IMR-90 (cell line): ENCODE measurements at regions not wholly inside any gene's neighbourhood (a gene's known extent, or its start where the extent isn't known, plus 50 kb on each side); places are given as distances from the start of the nearest gene placed in this dataset.
A peak's percentile ranks its signal among the peaks of the same experiment; 100 is the strongest.

Experiments used
- ATAC-seq: fragments of 200-7000 bp; cut with Tn5 transposase; 2 replicates; pipeline ENCODE4 v1.9.1; 2020; ENCODE audit warnings: low read depth, mild to moderate bottlenecking, moderate library complexity
- BruUV-seq: library from RNA; stranded (reverse); fragments of 400-500 nt; replicated peaks from 2 replicates; lab custom pipeline; 2021; lab: Mats Ljungman, UMichigan
- CTCF ChIA-PET: fragments of 300-600 bp; formaldehyde crosslinking; extraction: SDS; loops from one replicate; lab custom pipeline; 2021; ENCODE audit warnings: antibody characterized with exemption; lab: Yijun Ruan, JAX
- POLR2A ChIA-PET: fragments of 300-600 bp; sonication (Branson Sonifier 250); formaldehyde crosslinking; loops from one replicate; lab custom pipeline; 2022; ENCODE audit warnings: antibody characterized with exemption; ENCODE audit not compliant: unreplicated experiment; lab: Charles Lee
- DNase-seq: peaks from one replicate; pipeline ENCODE4 v3.0.0; 2013
- H2AFZ ChIP-seq: replicated peaks from 2 replicates; pipeline ENCODE3; 2013; ENCODE audit warnings: low read length, mild to moderate bottlenecking; ENCODE audit not compliant: poor library complexity
- H2AK5ac ChIP-seq: 2 replicates; pipeline ENCODE4 v1.6.1; 2013; ENCODE audit warnings: low read depth, low read length, inconsistent platforms
- H2AK9ac ChIP-seq: replicated peaks from 2 replicates; pipeline ENCODE3; 2013; ENCODE audit warnings: mild to moderate bottlenecking, low read depth, low read length, moderate library complexity; ENCODE audit not compliant: poor library complexity
- H2BK120ac ChIP-seq: 2 replicates; pipeline ENCODE4 v1.6.1; 2013; ENCODE audit warnings: low read depth, low read length, inconsistent platforms
- H2BK15ac ChIP-seq: 3 replicates; pipeline ENCODE4 v1.6.1; 2013; ENCODE audit warnings: low read depth, low read length, inconsistent platforms
- H2BK20ac ChIP-seq: 2 replicates; pipeline ENCODE4 v1.6.1; 2013; ENCODE audit warnings: low read depth, mild to moderate bottlenecking, inconsistent platforms, low read length, moderate library complexity
- H2BK5ac ChIP-seq: 2 replicates; pipeline ENCODE4 v1.6.1; 2013; ENCODE audit warnings: mild to moderate bottlenecking, low read depth, low read length, inconsistent platforms; ENCODE audit not compliant: poor library complexity, severe bottlenecking
- H3K14ac ChIP-seq: replicated peaks from 2 replicates; pipeline ENCODE4 v1.6.1; 2013; ENCODE audit warnings: low read depth, low read length, inconsistent platforms
- H3K18ac ChIP-seq: 2 replicates; pipeline ENCODE4 v1.6.1; 2013; ENCODE audit warnings: low read depth, low read length, control low read depth
- H3K23ac ChIP-seq: 2 replicates; pipeline ENCODE4 v1.6.1; 2013; ENCODE audit warnings: low read depth, low read length, inconsistent platforms
- H3K27ac ChIP-seq: 2 replicates; pipeline ENCODE4 v1.5.1; 2013; ENCODE audit warnings: mild to moderate bottlenecking, control low read depth, low read length; ENCODE audit not compliant: insufficient read depth
- H3K27me3 ChIP-seq: 2 replicates; pipeline ENCODE4 v1.6.1; 2013; ENCODE audit warnings: low read length; ENCODE audit not compliant: control insufficient read depth, insufficient read depth
- H3K36me3 ChIP-seq: 2 replicates; pipeline ENCODE4 v1.6.1; 2013; ENCODE audit warnings: low read length, mixed read lengths; ENCODE audit not compliant: control insufficient read depth, insufficient read depth
- H3K4ac ChIP-seq: 2 replicates; pipeline ENCODE4 v1.6.1; 2013; ENCODE audit warnings: low read depth, low read length, inconsistent platforms
- H3K4me1 ChIP-seq: 2 replicates; pipeline ENCODE4 v1.6.1; 2013; ENCODE audit warnings: low read length, mixed read lengths; ENCODE audit not compliant: control insufficient read depth, insufficient read depth
- H3K4me2 ChIP-seq: 2 replicates; pipeline ENCODE4 v1.6.1; 2013; ENCODE audit warnings: low read depth, mild to moderate bottlenecking, control low read depth, low read length, moderate library complexity
- H3K4me3 ChIP-seq: 2 replicates; pipeline ENCODE4 v1.5.1; 2013; ENCODE audit warnings: low read depth, mild to moderate bottlenecking, control low read depth, low read length, moderate library complexity; ENCODE audit not compliant: insufficient read depth
- H3K56ac ChIP-seq: 2 replicates; pipeline ENCODE4 v1.6.1; 2013; ENCODE audit warnings: low read length, inconsistent platforms; ENCODE audit not compliant: insufficient read depth; ENCODE audit errors: extremely low read depth
- H3K79me1 ChIP-seq, 2 experiments: 2 replicates each; pipeline ENCODE4 v1.6.1; 2013; ENCODE audit warnings: low read length in 2 of 2, inconsistent platforms in 1 of 2, low read depth in 1 of 2
- H3K9ac ChIP-seq: 2 replicates; pipeline ENCODE4 v1.6.1; 2013; ENCODE audit warnings: low read depth, low read length, control low read depth
- H3K9me1 ChIP-seq: 2 replicates; pipeline ENCODE4 v1.6.1; 2013; ENCODE audit warnings: low read length, inconsistent platforms; ENCODE audit not compliant: insufficient read depth
- H3K9me3 ChIP-seq: 2 replicates; pipeline ENCODE4 v1.6.1; 2013; ENCODE audit warnings: low read length; ENCODE audit not compliant: control insufficient read depth, insufficient read depth
- H4K20me1 ChIP-seq: 2 replicates; pipeline ENCODE4 v1.6.1; 2013; ENCODE audit warnings: low read length, inconsistent platforms; ENCODE audit not compliant: insufficient read depth
- H4K5ac ChIP-seq: 2 replicates; pipeline ENCODE4 v1.6.1; 2013; ENCODE audit warnings: mild to moderate bottlenecking, low read depth, low read length, control low read depth
- H4K8ac ChIP-seq, 2 experiments: 2 replicates each; pipeline ENCODE4 v1.6.1; 2013; ENCODE audit warnings: low read depth in 2 of 2, low read length in 2 of 2, control low read depth in 1 of 2, inconsistent platforms in 1 of 2
- H4K91ac ChIP-seq: 2 replicates; pipeline ENCODE4 v1.6.1; 2013; ENCODE audit warnings: low read depth, low read length, inconsistent platforms; ENCODE audit not compliant: insufficient read depth
- CHD1 ChIP-seq: IDR thresholded peaks from 2 replicates; pipeline ENCODE4 v1.6.1; 2012; ENCODE audit warnings: low read depth, low read length, improper control_type of control experiment
- MAFK ChIP-seq: IDR thresholded peaks from 2 replicates; pipeline ENCODE4 v1.6.1; 2012; ENCODE audit warnings: low read depth, low read length, improper control_type of control experiment
- WGBS, 2 experiments: methylation state at CpG; one replicate each; pipeline versions ENCODE4 v1.1.5 to v1.1.7; 2013; ENCODE audit warnings: missing lambda C conversion rate in 2 of 2; ENCODE audit not compliant: insufficient read length in 1 of 2; ENCODE audit errors: extremely low coverage in 2 of 2; 5-methylcytosine and 5-hydroxymethylcytosine counted together
- dilution Hi-C: fragments of 300-500 bp; cut with HindIII; formaldehyde crosslinking; loops from one replicate; pipeline ENCODE4 v1.14.3; 2018; ENCODE audit warnings: low sequenced_read_pairs; ENCODE audit not compliant: unreplicated experiment
- in situ Hi-C: fragments of 300-500 bp; cut with MboI; formaldehyde crosslinking; loops from 3 replicates; pipeline ENCODE4 v1.14.3; 2019; ENCODE audit warnings: low sequenced_read_pairs, inconsistent platforms, mixed read lengths
- intact Hi-C: fragments of 100-400 bp; cut with micrococcal nuclease; formaldehyde crosslinking; loops from 2 replicates; pipeline ENCODE4 v1.10.0; 2022

- H3K36me3 ChIP-seq, result no peaks in the 10 kb centered on the region
- H4K20me1 ChIP-seq, result no peaks in the 10 kb centered on the region
- H3K9me3 ChIP-seq, result peaks cover 20% of the 10 kb centered on the region
- no peak overlapping the region for H3K4ac ChIP-seq
- no TSS peak for BruUV-seq
- no peaks in the 10 kb centered on the region for H3K27me3 ChIP-seq
- WGBS, 2 experiments, result no CpG with 5 or more reads among the region's 2 CpGs
- H3K23ac ChIP-seq, result no peak overlapping the region
- no peak overlapping the region for H4K91ac ChIP-seq
- H2AK9ac ChIP-seq, result no peak overlapping the region
- dilution Hi-C loops, result no loop called here
- no peak overlapping the region for H3K4me2 ChIP-seq
- H3K14ac ChIP-seq, result no peak overlapping the region
- DNase-seq (no peak), ATAC-seq (no peak)
- H3K18ac ChIP-seq, result no peak overlapping the region
- no peak overlapping the region for H2BK5ac ChIP-seq
- no peak for TF ChIP-seq CHD1
- peak; percentile 83 for TF ChIP-seq MAFK
- no peak overlapping the region for H2BK120ac ChIP-seq
- no peak overlapping the region for H3K56ac ChIP-seq
- no peak overlapping the region for H3K4me3 ChIP-seq
- no peaks in the 10 kb centered on the region for H3K9me1 ChIP-seq
- no peak overlapping the region for H2BK20ac ChIP-seq
- H3K27ac ChIP-seq, result no peak overlapping the region
- ChIA-PET POLR2A (no interaction called here), CTCF (no interaction called here)
- no peaks in the 10 kb centered on the region for H3K79me1 ChIP-seq
- H2AFZ ChIP-seq, result no peak overlapping the region
- H3K9ac ChIP-seq, result no peak overlapping the region
- H3K4me1 ChIP-seq, result no peaks in the 10 kb centered on the region
- in situ Hi-C loops, result no loop called here
- no peak overlapping the region for H2BK15ac ChIP-seq
- no peak overlapping the region for H2AK5ac ChIP-seq
- no peak overlapping the region for H4K5ac ChIP-seq
- H4K8ac ChIP-seq, result no peak overlapping the region
- intact Hi-C loops, result no loop called here
Measured at GRCh38 chr5:25327172-25327571, 682.4 kb upstream of the CDH10 start.
